ENCODE measurements at regions not wholly inside any gene's neighbourhood (a gene's known extent, or its start where the extent isn't known, plus 50 kb on each side); places are given as distances from the start of the nearest gene placed in this dataset.

DNA sequence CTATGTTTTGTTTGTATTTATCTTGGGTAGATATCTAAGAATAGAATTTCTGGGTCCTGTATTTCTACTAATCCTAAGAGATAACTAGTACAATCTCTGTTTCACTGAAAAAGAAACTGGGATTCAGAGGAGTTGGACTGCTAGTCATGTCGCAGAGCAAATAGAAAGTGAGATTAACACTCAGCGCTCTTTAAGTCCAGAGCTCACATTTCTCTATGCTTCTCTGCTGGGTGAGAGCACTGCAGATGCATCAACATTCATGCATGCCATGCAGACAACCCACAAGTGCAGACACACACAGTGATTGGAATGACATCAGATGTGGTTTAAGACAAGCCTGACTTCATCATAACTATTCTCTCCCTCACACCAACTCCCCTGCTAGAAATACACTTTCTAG lies 563.8 kb downstream of the TDRD15 start:
- Histone ChIP-seq H3K36me3 (replicated peaks; ENCODE audit: low read depth, low read length) (no peaks in the 10 kb centered on the region), H3K4me1 (ENCODE audit: low read length) (no peaks in the 10 kb centered on the region), H3K4me3 (ENCODE audit: low read length) (no peak overlapping the region), H3K4me2 (ENCODE audit: low read length) (no peak overlapping the region), H3K79me2 (ENCODE audit: low read length) (no peaks in the 10 kb centered on the region), H2AFZ (ENCODE audit: low read depth, low read length) (no peak overlapping the region), H3K27ac (ENCODE audit: low read length) (no peak overlapping the region), H3K9me3 (ENCODE audit: insufficient read depth, low read length) (no peaks in the 10 kb centered on the region), H3K9ac (ENCODE audit: low read length) (no peak overlapping the region), H4K20me1 (ENCODE audit: insufficient read depth, low read length) (no peaks in the 10 kb centered on the region), H3K27me3 (ENCODE audit: low read depth, low read length) (no peaks in the 10 kb centered on the region)
- TF ChIP-seq, protein P1, sequence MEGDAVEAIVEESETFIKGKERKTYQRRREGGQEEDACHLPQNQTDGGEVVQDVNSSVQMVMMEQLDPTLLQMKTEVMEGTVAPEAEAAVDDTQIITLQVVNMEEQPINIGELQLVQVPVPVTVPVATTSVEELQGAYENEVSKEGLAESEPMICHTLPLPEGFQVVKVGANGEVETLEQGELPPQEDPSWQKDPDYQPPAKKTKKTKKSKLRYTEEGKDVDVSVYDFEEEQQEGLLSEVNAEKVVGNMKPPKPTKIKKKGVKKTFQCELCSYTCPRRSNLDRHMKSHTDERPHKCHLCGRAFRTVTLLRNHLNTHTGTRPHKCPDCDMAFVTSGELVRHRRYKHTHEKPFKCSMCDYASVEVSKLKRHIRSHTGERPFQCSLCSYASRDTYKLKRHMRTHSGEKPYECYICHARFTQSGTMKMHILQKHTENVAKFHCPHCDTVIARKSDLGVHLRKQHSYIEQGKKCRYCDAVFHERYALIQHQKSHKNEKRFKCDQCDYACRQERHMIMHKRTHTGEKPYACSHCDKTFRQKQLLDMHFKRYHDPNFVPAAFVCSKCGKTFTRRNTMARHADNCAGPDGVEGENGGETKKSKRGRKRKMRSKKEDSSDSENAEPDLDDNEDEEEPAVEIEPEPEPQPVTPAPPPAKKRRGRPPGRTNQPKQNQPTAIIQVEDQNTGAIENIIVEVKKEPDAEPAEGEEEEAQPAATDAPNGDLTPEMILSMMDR (IDR thresholded peaks at IDR 0.05; ENCODE audit: low read depth, low read length): no peak
- no peak for TF ChIP-seq EZH2phosphoT487 (IDR thresholded peaks at IDR 0.05; ENCODE audit: low read depth)

DNA sequence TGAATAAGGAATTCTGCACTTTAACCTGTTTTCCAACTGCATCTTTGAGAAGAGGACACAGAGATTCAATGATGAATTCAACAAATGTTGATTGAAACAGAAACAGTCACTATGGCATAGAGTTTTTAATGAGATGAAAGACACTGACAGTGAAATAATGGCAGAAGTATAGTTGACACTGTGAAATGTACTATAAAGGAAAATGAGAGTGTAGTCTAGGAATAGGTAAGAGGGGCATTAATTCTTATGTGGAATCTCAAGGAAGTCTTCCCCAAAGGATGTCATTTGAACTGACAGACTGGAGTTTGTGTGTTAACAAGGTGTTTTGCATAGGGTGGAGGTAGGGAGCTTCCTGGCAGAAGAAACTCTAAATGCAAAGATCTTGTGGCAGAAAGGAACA lies 566.2 kb downstream of the TDRD15 start:
- H3K9ac ChIP-seq (ENCODE audit: low read length): no peak overlapping the region
- no peaks in the 10 kb centered on the region for H3K4me1 ChIP-seq (ENCODE audit: low read length)
- H3K4me2 ChIP-seq (ENCODE audit: low read length): no peak overlapping the region
- H3K79me2 ChIP-seq (ENCODE audit: low read length): no peaks in the 10 kb centered on the region
- H4K20me1 ChIP-seq (ENCODE audit: insufficient read depth, low read length): no peaks in the 10 kb centered on the region
- no peaks in the 10 kb centered on the region for H3K9me3 ChIP-seq (ENCODE audit: insufficient read depth, low read length)
- no peak overlapping the region for H2AFZ ChIP-seq (ENCODE audit: low read depth, low read length)
- TF ChIP-seq EZH2phosphoT487 (IDR thresholded peaks at IDR 0.05; ENCODE audit: low read depth): no peak
- TF ChIP-seq, protein P1 (IDR thresholded peaks at IDR 0.05; ENCODE audit: low read depth, low read length): no peak
- H3K27ac ChIP-seq (ENCODE audit: low read length): no peak overlapping the region
- no peak overlapping the region for H3K4me3 ChIP-seq (ENCODE audit: low read length)
- no peaks in the 10 kb centered on the region for H3K36me3 ChIP-seq (replicated peaks; ENCODE audit: low read depth, low read length)
- H3K27me3 ChIP-seq (ENCODE audit: low read depth, low read length): no peaks in the 10 kb centered on the region

DNA sequence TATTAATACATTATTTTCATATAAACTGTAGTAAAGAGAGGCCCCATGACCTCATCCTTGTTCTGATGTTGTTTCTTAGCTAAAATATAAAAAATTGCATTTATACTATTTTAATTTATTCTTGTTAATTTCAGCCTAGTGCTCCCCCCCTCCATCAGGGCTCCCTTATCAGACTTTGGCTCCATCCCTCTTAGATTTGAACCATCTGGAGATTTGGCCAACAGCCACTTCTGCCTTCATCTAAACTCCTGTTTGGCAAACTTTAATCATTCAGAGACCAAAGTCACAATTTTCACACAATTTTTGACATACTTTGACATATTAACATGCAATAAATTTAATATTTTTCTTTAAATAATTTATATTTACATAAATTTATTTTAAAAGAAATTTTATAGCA lies 569.3 kb downstream of the TDRD15 start:
- H3K9me3 ChIP-seq (ENCODE audit: insufficient read depth, low read length): no peaks in the 10 kb centered on the region
- H3K27ac ChIP-seq (ENCODE audit: low read length): no peak overlapping the region
- H3K4me3 ChIP-seq (ENCODE audit: low read length): no peak overlapping the region
- H2AFZ ChIP-seq (ENCODE audit: low read depth, low read length): no peak overlapping the region
- H3K4me1 ChIP-seq (ENCODE audit: low read length): no peaks in the 10 kb centered on the region
- no peak overlapping the region for H3K4me2 ChIP-seq (ENCODE audit: low read length)
- no peaks in the 10 kb centered on the region for H3K79me2 ChIP-seq (ENCODE audit: low read length)
- H3K27me3 ChIP-seq (ENCODE audit: low read depth, low read length): no peaks in the 10 kb centered on the region
- no peak overlapping the region for H3K9ac ChIP-seq (ENCODE audit: low read length)
- H3K36me3 ChIP-seq (replicated peaks; ENCODE audit: low read depth, low read length): no peaks in the 10 kb centered on the region
- TF ChIP-seq EZH2phosphoT487 (IDR thresholded peaks at IDR 0.05; ENCODE audit: low read depth): no peak
- TF ChIP-seq, protein P1 (IDR thresholded peaks at IDR 0.05; ENCODE audit: low read depth, low read length): no peak
- H4K20me1 ChIP-seq (ENCODE audit: insufficient read depth, low read length): no peaks in the 10 kb centered on the region

DNA sequence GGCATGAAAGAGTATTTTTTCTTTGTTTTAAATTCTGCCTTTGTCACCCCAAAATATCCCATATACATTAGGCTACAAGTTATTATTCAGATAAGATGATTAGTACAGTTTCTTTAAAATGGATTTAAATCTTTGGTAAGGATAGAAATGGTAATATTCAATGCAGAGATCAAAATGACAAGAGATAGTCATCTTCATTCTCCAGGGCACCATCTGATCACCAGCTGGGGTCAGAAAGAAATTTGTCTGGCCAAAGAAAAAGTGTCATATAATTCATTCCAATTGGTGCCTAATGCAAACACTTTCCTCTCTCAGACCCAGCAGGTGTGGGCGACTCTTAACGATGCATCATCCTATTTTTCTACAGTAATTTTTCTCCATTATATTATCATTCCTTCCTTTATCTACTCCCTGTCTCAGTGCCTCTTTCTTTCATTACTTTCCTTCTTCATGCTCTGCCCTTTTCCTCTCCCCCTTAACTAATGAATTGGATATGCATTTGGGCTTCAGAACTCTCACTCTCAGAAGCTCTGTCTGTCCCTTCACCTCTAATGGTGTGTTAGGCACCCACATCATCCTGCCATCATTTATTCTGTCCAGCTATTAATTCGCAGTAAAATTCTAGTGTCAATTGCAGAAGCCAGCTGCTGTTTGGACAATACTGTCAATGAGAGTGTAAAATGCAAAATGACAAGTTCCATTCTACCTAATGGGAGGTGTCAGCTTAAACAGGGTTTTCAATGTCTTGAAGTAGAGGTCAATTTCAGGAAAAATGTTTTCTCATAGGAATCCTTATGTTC lies 570.5 kb downstream of the TDRD15 start:
- H3K9me3 ChIP-seq (ENCODE audit: insufficient read depth, low read length): no peaks in the 10 kb centered on the region
- TF ChIP-seq, protein P1 (IDR thresholded peaks at IDR 0.05; ENCODE audit: low read depth, low read length): no peak
- TF ChIP-seq EZH2phosphoT487 (IDR thresholded peaks at IDR 0.05; ENCODE audit: low read depth): no peak
- H3K4me2 ChIP-seq (ENCODE audit: low read length): no peak overlapping the region
- H3K27me3 ChIP-seq (ENCODE audit: low read depth, low read length): no peaks in the 10 kb centered on the region
- no peaks in the 10 kb centered on the region for H4K20me1 ChIP-seq (ENCODE audit: insufficient read depth, low read length)
- H3K27ac ChIP-seq (ENCODE audit: low read length): no peak overlapping the region
- H2AFZ ChIP-seq (ENCODE audit: low read depth, low read length): no peak overlapping the region
- H3K4me3 ChIP-seq (ENCODE audit: low read length): no peak overlapping the region
- H3K36me3 ChIP-seq (replicated peaks; ENCODE audit: low read depth, low read length): no peaks in the 10 kb centered on the region
- H3K4me1 ChIP-seq (ENCODE audit: low read length): no peaks in the 10 kb centered on the region
- no peaks in the 10 kb centered on the region for H3K79me2 ChIP-seq (ENCODE audit: low read length)
- H3K9ac ChIP-seq (ENCODE audit: low read length): no peak overlapping the region
